T47D (cell line): ENCODE measurements at regions not wholly inside any gene's neighbourhood (a gene's known extent, or its start where the extent isn't known, plus 50 kb on each side); places are given as distances from the start of the nearest gene placed in this dataset.
A peak's percentile ranks its signal among the peaks of the same experiment; 100 is the strongest.

Experiments used
- DNase-seq, 2 experiments: peaks; one replicate each; pipeline versions ENCODE4 v3.0.0 to v3.0.0-alpha.2; 2011 to 2012; ENCODE audit warnings: low read depth in 1 of 2, low spot score in 1 of 2
- JUND ChIP-seq: IDR thresholded peaks from 2 replicates; pipeline ENCODE4 v1.6.1; 2012; ENCODE audit warnings: low read depth
- in situ Hi-C: cut with HindIII; loops from 2 replicates; pipeline ENCODE4 v1.10.0; 2016; ENCODE audit warnings: low sequenced_read_pairs, low pct_unique_long_range_greater_than_20kb

GRCh38 chr6:23306251-23306950 lies 737.0 kb downstream of the HDGFL1 start:
- in situ Hi-C loops = no loop called here
- no peak for TF ChIP-seq JUND
- DNase-seq = no peak

GRCh38 chr6:23307516-23307915 lies 738.1 kb downstream of the HDGFL1 start:
- DNase-seq = no peak
- in situ Hi-C loops = no loop called here
- TF ChIP-seq JUND = no peak

- TF ChIP-seq JUND = no peak
- DNase-seq = peak in 1 of 2 experiments; percentile 10
- in situ Hi-C loops = no loop called here
These were observed 738.8 kb downstream of the HDGFL1 start for GRCh38 chr6:23308166-23308565.

- in situ Hi-C loops = no loop called here
- no peak for TF ChIP-seq JUND
- DNase-seq = no peak
These were observed 741.8 kb downstream of the HDGFL1 start for GRCh38 chr6:23311211-23311610.

- DNase-seq = no peak
- TF ChIP-seq JUND = no peak
These were observed 746.8 kb downstream of the HDGFL1 start for GRCh38 chr6:23316131-23316530.

GRCh38 chr6:23316931-23317330 lies 747.6 kb downstream of the HDGFL1 start:
- TF ChIP-seq JUND = no peak
- DNase-seq = no peak
- in situ Hi-C loops = no loop called here

More at GRCh38 chr6:23316131-23316530, 746.8 kb downstream of the HDGFL1 start:
- in situ Hi-C loops = no loop called here

- no peak for TF ChIP-seq JUND
These were observed 750.2 kb downstream of the HDGFL1 start for GRCh38 chr6:23319582-23319981.

GRCh38 chr6:23320471-23321015 lies 751.2 kb downstream of the HDGFL1 start:
- TF ChIP-seq JUND = no peak
- DNase-seq = no peak
- in situ Hi-C loops = no loop called here

More at GRCh38 chr6:23319582-23319981, 750.2 kb downstream of the HDGFL1 start:
- DNase-seq = no peak
- in situ Hi-C loops = no loop called here

- TF ChIP-seq JUND = no peak
- DNase-seq = no peak
- in situ Hi-C loops = no loop called here
These were observed 754.5 kb downstream of the HDGFL1 start for GRCh38 chr6:23323897-23324296.

GRCh38 chr6:23325065-23325464 lies 755.7 kb downstream of the HDGFL1 start:
- in situ Hi-C loops = no loop called here
- TF ChIP-seq JUND = no peak
- DNase-seq = no peak

GRCh38 chr6:23327621-23328020 lies 758.3 kb downstream of the HDGFL1 start:
- DNase-seq = no peak
- in situ Hi-C loops = no loop called here
- TF ChIP-seq JUND = no peak

- DNase-seq = peak in 1 of 2 experiments; percentile 1
- TF ChIP-seq JUND = no peak
- in situ Hi-C loops = no loop called here
These were observed 759.7 kb downstream of the HDGFL1 start for GRCh38 chr6:23329086-23329485.

- no peak for DNase-seq
- in situ Hi-C loops = no loop called here
- TF ChIP-seq JUND = no peak
These were observed 761.3 kb downstream of the HDGFL1 start for GRCh38 chr6:23330632-23331031.

GRCh38 chr6:23334360-23334759 lies 765.0 kb downstream of the HDGFL1 start:
- DNase-seq = no peak
- no peak for TF ChIP-seq JUND
- in situ Hi-C loops = no loop called here
